DMS53 treated with DMSO at 0.1 percent for 48 hours (cell line): ENCODE measurements at regions not wholly inside any gene's neighbourhood (a gene's known extent, or its start where the extent isn't known, plus 50 kb on each side); places are given as distances from the start of the nearest gene placed in this dataset.

ENCODE experiments used
- DNase-seq: peaks from one replicate; lab custom pipeline; 2025; ENCODE audit not compliant: unreplicated experiment; lab: John Stamatoyannopoulos, UW

DNA sequence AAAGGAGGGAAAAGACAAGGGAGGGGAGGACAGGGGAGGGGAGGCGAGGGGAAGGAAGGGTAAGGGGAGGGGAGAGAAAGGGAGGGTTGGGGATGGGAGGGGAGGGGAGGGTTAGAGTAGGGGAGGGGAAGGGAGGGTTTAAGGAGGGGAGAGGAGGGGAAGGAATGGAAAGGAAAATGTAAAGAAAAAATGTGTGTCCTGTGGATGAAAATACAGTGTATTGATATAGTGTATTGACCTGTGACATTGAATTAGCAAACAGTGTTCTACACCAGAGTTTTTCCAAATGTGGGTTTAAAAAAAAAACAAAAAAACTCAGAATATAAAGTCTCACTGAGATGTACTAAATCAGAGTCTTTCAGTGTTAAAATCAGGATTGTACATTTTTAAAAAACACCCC is 1279.8 kb upstream of the ADGRL2 start:
- no peak for DNase-seq

DNA sequence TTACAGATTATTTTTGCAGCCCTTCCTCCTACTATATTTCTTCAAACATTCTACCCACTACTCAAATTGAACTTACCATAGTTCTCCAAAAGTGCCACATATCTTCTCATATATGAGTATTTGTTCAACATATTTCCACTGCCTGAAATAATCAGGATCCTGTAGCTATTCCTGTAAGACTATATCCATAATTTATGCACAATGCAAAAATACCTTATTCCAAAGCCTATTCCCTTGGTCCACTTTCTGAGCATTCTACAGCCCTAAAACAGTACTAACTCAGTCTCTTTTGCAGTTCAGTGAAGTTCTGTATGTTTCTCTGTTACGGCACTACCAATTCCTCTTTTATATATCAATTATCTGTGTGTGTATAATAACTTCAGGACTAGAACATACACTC is 1283.7 kb upstream of the ADGRL2 start:
- no peak for DNase-seq

DNA sequence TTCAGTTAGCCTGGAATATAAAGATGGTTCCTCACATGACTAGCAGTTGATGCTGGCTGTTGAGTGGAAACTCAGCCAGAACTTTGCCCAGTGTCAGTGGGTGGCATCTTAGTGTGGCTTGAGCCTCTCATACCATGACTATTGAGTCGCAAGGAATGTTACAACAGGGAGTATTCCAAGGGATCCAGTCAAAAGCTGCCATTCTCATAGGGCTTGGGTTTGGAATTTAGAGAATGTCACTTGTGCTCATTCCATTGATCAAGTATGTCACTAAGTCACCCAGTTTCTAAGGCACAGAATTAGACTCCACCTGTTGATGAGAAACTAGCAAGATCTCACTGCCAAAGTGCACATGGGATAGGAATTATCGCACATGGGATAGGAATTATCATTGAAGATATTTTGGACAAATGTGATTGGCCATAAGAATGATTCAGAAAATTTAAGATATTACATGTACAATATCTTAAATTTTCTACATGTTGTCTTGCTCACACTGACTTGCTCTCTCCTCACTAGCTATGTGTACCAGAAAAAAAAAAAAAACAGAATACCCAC is 1290.7 kb upstream of the ADGRL2 start:
- DNase-seq, result no peak

DNA sequence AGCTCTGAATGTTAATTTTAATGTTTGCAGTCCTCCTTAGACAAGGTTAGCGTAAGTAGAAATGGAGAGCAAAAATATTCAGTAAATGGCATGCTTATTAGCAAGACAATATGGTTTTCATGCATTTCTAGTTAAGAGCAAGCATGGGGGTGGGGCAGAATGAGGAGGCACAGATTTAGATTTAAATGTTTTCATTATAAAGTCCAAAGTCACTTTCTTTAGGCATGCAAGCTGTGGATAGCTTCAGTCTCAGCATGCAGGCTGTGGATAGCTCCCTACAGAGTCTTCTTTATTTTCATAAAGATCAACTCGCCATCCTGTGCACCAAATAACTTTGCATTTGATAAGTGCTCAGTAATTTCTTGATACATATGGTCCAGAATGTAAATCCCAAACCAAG is 1294.5 kb upstream of the ADGRL2 start:
- no peak for DNase-seq

DNA sequence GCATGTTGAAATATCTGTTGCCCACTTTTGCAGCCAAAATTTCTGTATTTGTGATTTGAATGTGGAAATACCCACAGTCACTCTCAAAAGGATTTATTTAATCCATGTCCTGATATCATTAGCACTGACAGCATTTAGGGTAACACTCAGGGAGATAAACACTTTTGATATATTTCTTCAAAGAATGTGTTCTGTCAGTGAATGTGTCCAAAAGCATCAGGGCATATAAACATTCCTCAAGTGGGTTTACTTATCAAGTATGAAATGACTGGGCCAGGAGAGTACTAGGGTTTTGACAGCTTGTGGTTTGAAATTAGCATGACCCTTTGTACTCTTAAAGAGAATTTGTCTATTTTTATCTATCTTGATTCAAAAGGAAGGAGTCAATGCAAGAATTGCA is 1302.1 kb upstream of the ADGRL2 start:
- DNase-seq, result no peak

DNA sequence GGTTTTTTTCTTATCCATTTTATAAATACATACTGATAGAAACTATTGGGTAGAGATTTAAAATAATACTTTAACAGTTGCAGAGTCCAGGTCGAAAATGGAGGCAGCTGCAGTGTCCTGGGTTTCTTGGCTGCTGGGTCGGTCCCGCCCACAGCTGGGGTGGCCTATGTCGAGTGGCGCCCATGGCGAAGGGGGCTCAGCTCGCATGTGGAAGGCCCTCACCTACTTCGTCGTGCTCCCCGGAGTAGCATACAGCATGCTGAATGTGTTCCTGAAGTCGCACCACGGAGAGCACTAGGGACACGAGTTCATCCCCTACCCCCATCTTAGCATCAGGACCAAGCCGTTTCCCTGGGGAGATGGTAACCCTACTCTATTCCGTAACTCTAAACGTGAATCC is 1304.9 kb upstream of the ADGRL2 start:
- DNase-seq, result no peak

DNA sequence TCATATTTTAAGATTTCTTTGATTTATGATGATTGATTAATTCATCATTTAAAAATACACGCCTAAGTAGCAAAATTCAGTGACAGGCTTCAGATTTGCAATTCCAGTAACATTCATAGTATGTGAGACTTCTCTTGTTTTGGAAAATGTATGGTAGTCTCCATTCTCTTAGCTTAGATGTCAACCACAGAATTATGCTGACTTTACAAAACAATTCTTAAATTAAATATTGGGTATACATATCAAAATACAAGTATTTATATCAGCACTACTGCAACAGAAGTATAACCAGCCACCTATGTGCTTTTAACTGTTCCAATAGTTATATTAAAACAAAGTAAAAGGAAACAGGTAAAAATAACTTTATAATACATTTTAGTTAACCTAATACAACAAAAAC is 1328.6 kb upstream of the ADGRL2 start:
- no peak for DNase-seq

DNA sequence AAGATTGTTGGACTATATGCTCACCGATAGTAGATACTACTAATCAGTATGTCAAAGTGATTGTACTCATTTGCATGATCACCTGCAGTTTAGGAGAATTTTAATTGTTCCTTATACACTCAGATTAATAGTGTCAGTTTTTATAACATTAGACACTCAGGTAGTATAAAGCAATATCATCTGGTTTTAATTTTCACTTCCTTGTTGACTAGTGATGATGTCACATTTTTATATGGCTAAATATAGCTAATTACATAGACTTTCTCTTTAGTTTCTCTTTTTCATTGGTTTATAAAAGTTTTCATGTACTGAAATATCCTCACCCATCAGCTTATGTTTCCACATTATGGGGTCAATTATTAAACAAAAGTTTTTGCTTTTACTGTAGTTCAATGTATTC is 1332.4 kb upstream of the ADGRL2 start:
- DNase-seq, result peak; percentile 72

DNA sequence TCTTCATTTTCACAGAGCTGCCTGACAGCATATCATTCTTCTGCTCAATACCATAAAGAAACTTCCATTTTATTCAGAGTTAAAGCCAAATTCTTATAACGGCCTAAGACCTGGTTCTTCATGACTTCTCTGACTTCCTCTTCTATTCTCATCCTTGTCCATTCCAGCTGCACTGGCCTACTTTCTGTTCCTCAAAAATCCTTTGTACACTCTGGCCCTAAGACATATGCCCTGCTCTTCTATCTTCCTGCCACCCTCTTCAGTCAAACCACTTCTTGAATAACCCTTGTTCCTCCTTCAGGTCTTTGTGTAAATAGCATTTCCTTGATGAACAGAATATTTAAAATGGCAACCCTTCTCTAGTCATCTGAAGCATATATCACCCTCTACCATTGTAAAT is 1338.7 kb upstream of the ADGRL2 start:
- no peak for DNase-seq

DNA sequence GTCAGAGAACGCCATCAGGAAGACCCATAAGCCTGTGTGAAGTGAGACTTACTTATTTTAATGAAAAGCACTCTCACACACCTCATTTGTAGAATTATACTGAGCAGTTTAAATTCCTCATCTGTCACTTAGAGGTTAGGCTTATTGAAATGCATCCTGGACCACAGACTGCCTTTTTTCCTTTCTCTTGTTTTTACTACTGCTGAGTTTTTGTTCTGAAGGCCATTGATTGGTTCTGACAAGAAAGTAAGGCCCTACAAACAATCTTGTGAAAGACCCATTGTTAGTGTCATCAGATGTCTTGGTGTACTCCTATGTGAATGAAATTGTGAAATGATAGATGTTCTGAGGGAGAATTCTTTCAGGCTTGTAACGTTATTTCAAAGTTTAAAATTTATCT is 1343.3 kb upstream of the ADGRL2 start:
- no peak for DNase-seq

DNA sequence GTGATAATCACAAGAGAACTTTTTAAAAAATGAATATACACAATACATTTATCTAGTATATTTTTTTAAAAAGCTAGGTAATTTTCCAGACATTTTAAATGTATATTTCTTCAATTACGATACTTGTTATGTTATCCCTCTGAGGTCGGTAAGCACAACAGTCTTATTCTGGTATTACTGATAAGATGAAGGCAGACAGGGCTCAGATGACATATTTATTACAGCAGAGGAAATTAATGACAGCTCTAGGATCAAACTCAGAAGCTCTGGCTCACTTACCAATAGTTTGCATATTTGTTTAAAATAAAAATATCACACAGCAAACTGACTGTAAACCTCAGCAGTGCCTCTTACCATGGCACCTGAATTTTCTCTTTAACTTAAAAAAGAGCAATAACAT is 1347.0 kb upstream of the ADGRL2 start:
- no peak for DNase-seq

DNA sequence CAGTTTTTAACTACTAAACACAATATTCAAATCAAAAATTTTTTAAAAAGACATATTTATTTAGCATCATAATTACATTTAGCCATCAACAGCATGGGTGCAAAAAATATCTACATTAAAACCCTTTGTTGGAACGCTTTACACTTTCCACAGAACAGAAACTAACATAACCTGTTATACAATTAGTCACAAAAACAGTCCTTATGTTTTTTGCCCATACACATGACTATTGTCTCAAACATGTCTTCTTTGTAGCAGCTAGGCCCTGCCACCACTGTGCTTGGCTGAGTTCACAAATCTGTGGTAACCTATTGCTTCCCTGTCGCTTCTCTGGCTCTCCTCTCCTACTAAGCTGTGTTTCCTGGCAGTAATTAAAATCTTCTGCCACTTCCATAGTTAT is 1350.0 kb upstream of the ADGRL2 start:
- no peak for DNase-seq

DNA sequence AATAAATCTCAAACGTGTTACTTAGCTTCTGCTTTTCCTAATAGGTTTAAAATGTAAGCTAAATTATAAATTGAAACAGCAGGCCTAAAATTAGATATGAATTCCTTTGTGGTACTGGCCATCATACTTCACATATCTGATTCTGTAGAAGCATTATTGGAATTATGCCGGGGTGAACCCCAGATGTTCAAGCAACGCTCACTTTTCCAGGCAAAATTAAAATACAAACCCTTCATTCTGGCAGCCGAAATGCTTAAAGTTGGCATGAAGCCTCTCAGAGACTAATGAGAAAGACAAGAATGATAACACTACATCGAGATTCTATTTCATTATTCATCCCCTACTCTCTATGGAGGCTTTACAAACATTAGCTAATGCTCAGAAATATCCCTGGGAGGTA is 1352.7 kb upstream of the ADGRL2 start:
- DNase-seq, result no peak

DNA sequence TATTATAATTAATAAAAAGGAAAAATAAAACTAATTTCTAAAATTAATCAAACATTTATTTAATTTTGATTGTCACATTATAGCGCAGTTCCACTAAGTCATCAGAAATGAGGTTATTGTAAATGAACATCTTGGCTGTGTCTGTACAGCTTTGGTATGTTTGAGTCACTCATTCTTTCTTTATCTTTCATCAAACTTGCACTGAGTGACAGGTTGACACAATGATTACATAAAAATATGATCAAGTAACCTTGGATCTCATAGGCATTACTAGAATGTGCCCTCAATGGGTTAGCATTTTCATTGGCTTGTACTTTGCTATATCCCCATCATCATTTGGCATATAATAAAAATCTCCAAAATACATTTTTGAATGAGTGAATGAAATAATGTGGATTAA is 1353.2 kb upstream of the ADGRL2 start:
- no peak for DNase-seq

DNA sequence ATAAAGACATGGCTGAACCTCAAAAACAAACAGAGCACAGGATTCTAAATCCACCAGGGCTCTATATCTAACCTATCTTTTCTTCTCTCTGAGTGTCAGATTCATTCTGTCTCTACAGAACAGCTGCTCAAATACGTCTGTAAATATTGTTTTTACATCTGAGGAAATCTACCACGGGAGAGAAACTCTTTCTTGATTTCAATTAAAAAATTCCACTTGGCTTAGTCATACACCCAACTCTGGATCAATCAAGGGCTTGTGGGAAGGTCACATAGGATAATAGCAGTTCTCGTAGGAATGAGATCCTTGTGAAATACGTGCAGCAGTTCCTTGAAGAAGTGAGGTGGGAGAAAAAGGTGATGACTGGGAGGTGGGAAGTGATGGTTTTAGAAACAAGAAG is 1355.7 kb upstream of the ADGRL2 start:
- peak; percentile 60 for DNase-seq

DNA sequence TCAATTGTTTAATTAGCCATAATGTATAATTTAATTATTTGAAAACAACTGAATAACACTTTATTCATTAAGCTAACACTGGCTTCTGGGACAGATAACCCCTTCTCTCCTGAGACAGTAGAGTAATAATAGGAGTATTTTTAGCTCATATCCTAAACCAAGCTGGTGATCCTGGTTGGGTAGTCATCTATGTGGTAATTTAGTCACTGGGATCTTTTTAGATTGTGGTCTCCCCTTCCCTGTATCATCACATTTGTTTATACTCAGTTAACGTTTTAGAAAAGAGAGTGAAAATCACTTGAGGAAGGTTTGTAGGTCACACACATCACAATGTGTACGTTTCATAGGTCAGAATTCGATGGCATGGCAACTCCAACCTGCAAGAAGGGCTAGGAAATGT is 1356.6 kb upstream of the ADGRL2 start:
- no peak for DNase-seq

DNA sequence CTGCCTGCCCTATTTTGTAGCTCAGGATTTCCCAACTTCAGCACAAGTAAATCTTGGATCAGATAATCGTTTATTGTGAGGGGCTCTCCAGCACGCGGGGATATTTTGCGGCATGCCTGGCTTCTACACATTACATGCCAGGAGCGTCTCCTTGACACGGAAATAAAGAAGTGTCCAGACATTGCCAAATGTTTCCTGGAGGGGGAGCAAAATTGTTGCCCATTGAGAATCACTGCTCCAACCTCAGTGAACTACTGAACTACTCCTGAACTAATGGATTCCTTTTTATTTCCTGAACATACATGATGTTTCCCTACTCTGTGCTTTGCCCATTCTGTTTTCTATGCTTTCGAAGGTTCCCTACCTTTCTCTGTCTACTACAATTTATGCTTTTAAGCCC is 1359.1 kb upstream of the ADGRL2 start:
- DNase-seq, result no peak

DNA sequence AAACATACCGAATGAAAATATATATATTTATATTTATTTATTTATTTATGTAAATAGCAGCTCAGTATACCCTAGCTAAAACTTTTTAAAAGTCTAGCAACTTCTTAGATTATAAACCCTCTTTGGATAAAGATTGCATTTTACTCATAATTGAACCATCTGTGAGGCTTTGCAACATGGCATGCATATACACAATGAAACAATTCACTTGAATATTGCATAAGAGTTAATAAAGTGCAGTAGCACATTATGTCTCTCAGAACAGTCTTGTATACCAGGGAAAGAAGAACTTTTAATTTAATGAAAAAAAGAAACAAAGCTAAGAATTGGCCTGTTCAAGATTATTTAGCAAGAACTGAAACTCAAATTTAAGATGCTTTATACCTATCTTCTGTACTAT is 1363.9 kb upstream of the ADGRL2 start:
- DNase-seq, result no peak

DNA sequence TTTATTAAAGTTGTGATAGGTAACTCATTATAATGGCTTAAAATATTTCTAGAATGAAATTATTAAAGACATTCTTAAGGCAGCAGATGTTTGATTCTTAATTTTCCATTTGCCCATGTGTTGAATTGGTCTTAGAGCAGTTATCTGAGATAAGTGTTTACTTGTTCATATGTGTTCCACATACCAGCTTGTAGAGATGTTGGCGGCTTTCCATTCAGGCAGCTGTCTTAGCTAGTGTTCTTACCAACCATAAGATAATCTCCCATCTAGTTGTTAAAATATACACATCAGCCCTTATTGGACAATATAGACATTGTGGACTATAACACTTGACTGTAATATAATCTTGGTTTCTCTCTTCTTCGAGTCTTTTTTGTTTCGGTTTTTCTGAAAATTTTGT is 1372.9 kb upstream of the ADGRL2 start:
- DNase-seq, result peak; percentile 32

DNA sequence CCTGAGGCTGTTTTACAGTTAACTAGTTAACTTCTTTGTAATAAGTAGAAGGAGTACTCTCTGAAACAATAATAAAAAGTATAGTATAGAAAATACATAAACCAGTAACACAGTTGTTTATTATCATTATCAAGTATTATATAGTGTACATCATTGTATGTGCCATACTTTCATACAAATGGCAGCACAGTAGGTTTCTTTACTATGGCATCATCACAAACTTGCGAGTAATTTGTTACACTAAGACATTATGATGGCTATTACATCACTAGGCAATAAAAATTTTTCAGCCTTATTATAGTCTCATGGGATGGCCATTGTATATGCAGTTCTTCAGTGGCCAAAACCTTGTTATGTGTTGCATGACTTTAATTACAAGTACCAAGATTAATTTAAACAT is 1376.5 kb upstream of the ADGRL2 start:
- DNase-seq, result no peak

DNA sequence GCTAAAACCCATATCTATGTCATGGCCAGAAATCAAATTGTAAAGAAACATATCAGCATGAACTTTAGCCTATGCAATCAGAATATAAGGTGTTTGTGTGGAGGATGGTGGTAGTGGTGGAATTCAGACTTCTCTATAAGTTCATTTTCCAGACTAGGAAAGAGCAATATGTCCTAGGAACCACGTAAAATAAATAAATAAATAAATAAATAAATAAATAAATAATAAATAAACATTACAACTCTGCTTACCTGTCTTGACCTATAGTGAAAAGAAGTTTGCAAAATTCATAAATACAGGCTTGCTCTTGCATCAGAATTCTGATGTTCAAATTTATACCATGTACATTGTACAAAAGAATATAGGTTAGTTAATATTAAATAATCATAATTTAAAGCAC is 1382.6 kb upstream of the ADGRL2 start:
- no peak for DNase-seq

DNA sequence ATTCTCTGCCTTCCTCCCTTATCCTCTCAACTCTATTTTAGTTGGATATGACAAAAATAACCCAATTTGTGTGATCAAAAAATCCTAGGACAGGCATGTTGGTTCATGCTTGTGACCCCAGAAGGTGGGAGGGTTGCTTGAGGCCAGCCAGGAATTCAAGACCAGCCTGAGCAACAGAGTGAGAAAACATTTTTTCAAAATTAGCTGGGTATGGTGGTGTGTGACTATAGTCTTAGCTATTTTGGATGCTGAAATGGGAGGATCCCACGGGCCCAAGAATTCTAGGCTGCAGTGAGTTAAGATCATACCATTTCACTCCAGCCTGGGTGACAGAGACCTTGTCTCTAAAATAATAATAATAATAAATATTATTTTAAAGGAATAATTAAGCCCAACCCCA is 1383.1 kb upstream of the ADGRL2 start:
- DNase-seq, result no peak

DNA sequence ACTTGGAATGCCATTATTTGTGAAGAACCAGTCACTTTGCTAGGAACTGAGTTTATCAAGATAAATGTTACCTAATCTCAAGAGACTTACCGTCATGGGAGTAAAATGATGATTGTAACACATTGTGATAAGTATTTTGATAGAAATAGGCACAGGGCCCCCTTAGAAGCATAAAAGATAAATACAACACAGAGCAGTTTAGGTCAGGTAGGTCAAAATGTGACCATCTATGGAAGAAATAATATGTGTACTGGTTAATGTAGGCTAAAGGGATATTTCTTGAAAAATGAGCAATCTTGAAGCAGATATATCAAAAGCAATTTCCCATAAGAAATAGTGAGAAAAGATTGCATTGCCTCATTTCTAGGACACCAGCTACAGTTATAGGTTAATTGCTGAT is 1386.8 kb upstream of the ADGRL2 start:
- no peak for DNase-seq

DNA sequence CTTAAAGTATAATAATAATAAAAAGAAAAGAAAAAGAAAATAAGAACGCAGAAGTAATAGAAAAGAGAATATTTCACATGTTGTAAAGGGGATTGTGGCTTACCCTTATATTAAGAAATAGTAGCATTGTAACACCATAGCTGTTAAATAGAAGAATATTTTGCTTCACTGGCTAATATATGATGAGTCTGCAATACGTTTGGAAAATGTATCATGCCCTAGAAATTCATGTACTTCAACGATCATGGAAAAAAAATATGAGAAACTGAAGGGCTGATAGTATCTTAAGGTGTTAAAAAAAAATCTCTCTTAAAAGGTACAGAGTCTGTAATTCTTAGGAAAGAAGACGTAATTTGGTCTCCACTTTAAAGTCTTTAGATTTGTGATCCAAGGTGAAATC is 1390.5 kb upstream of the ADGRL2 start:
- no peak for DNase-seq
